Caco-2 (cell line): ENCODE measurements at regions not wholly inside any gene's neighbourhood (a gene's known extent, or its start where the extent isn't known, plus 50 kb on each side); places are given as distances from the start of the nearest gene placed in this dataset.

Source experiments
- BruUV-seq: library from RNA; stranded (reverse); fragments of 400-500 nt; replicated peaks from 2 replicates; lab custom pipeline; 2021; lab: Mats Ljungman, UMichigan
- CTCF ChIA-PET: fragments of 300-600 bp; sonication (Branson Sonifier 250); formaldehyde crosslinking; loops from one replicate; lab custom pipeline; 2022; ENCODE audit warnings: antibody characterized with exemption; lab: Charles Lee
- POLR2A ChIA-PET: fragments of 300-600 bp; sonication (Branson Sonifier 250); formaldehyde crosslinking; loops from one replicate; lab custom pipeline; 2022; ENCODE audit warnings: antibody characterized with exemption; lab: Charles Lee
- DNase-seq, 2 experiments: peaks; one replicate each; pipeline versions ENCODE4 v3.0.0 to v3.0.0-alpha.2; 2020 to 2022
- H3K27me3 ChIP-seq: replicated peaks from 2 replicates; pipeline ENCODE4 v1.6.0; 2011; ENCODE audit warnings: low read length; ENCODE audit not compliant: control insufficient read depth, insufficient read depth
- H3K36me3 ChIP-seq: 2 replicates; pipeline ENCODE4 v1.5.1; 2011; ENCODE audit warnings: low read length; ENCODE audit not compliant: control insufficient read depth, insufficient read depth
- H3K4me1 ChIP-seq: fragments of 250-450 bp; sonication (Bioruptor Pico); 2 replicates; pipeline ENCODE4 v1.5.1; 2020; ENCODE audit warnings: mild to moderate bottlenecking
- H3K4me3 ChIP-seq: 2 replicates; pipeline ENCODE4 v1.5.1; 2011; ENCODE audit warnings: low read depth, mild to moderate bottlenecking, control low read depth, low read length
- H3K9me3 ChIP-seq: fragments of 250-450 bp; sonication (Bioruptor Pico); 2 replicates; pipeline ENCODE4 v1.5.1; 2020; ENCODE audit warnings: mild to moderate bottlenecking, moderate library complexity
- H3K27ac Mint-ChIP-seq: one replicate; pipeline ENCODE4 v1.8.0; 2022; ENCODE audit warnings: mixed read lengths; ENCODE audit not compliant: unreplicated experiment
- H3K27me3 Mint-ChIP-seq: one replicate; pipeline ENCODE4 v1.8.0; 2022; ENCODE audit warnings: mixed read lengths; ENCODE audit not compliant: insufficient read depth, unreplicated experiment
- H3K36me3 Mint-ChIP-seq: one replicate; pipeline ENCODE4 v1.8.0; 2022; ENCODE audit warnings: mild to moderate bottlenecking, mixed read lengths; ENCODE audit not compliant: insufficient read depth, unreplicated experiment
- H3K4me1 Mint-ChIP-seq: one replicate; pipeline ENCODE4 v1.8.0; 2022; ENCODE audit warnings: low read depth, mixed read lengths; ENCODE audit not compliant: unreplicated experiment
- H3K4me3 Mint-ChIP-seq: one replicate; pipeline ENCODE4 v1.8.0; 2022; ENCODE audit warnings: mild to moderate bottlenecking, moderate library complexity, mixed read lengths; ENCODE audit not compliant: unreplicated experiment
- H3K9me3 Mint-ChIP-seq: one replicate; pipeline ENCODE4 v1.8.0; 2022; ENCODE audit warnings: mixed read lengths; ENCODE audit not compliant: unreplicated experiment
- CTCF ChIP-seq, 2 experiments: fragments of 200-600 bp in 1 of 2; IDR thresholded peaks; 1 replicate in 1 of 2; 2 replicates in 1 of 2; pipeline versions ENCODE4 v1.5.1 to v1.8.0; 2011 to 2022; ENCODE audit warnings: antibody characterized with exemption in 1 of 2, control low read depth in 1 of 2, inconsistent platforms in 1 of 2, low read depth in 1 of 2, low read length in 1 of 2, mild to moderate bottlenecking in 1 of 2, moderate library complexity in 1 of 2; ENCODE audit not compliant: insufficient read depth in 1 of 2, severe bottlenecking in 1 of 2, unreplicated experiment in 1 of 2
- intact Hi-C: fragments of 100-400 bp; cut with micrococcal nuclease; formaldehyde crosslinking; loops from one replicate; pipeline ENCODE4 v1.10.0; 2022; ENCODE audit not compliant: unreplicated experiment

GRCh38 chr12:128121424-128121823, 145.5 kb upstream of the TMEM132C start:
- no peaks in the 10 kb centered on the region for H3K27me3 ChIP-seq
- no peaks in the 10 kb centered on the region for H3K4me1 ChIP-seq
- no peaks in the 10 kb centered on the region for H3K9me3 Mint-ChIP-seq
- no peak overlapping the region for H3K4me3 ChIP-seq
- ChIA-PET CTCF (no interaction called here), POLR2A (no interaction called here)
- BruUV-seq: no TSS peak
- H3K9me3 ChIP-seq: no peaks in the 10 kb centered on the region
- H3K27ac Mint-ChIP-seq: no peak overlapping the region
- intact Hi-C loops: no loop called here
- no peak for DNase-seq
- no peaks in the 10 kb centered on the region for H3K36me3 Mint-ChIP-seq
- H3K36me3 ChIP-seq: no peaks in the 10 kb centered on the region
- no peak for TF ChIP-seq CTCF (IDR thresholded peaks at IDR 0.05; ENCODE audit: insufficient read depth in 1 of 2, low read depth in 1 of 2, low read length in 1 of 2, severe bottlenecking in 1 of 2, unreplicated experiment in 1 of 2)
- no peaks in the 10 kb centered on the region for H3K27me3 Mint-ChIP-seq
- no peaks in the 10 kb centered on the region for H3K4me1 Mint-ChIP-seq
- H3K4me3 Mint-ChIP-seq: no peak overlapping the region

GRCh38 chr12:128123096-128123495, 143.9 kb upstream of the TMEM132C start:
- Mint-ChIP-seq H3K27ac (no peak overlapping the region), H3K27me3 (no peaks in the 10 kb centered on the region), H3K36me3 (no peaks in the 10 kb centered on the region), H3K4me3 (no peak overlapping the region), H3K9me3 (no peaks in the 10 kb centered on the region), H3K4me1 (no peaks in the 10 kb centered on the region)
- CTCF ChIA-PET: no interaction called here
- intact Hi-C loops: no loop called here
- Histone ChIP-seq H3K4me3 (no peak overlapping the region), H3K9me3 (no peaks in the 10 kb centered on the region), H3K36me3 (no peaks in the 10 kb centered on the region), H3K27me3 (no peaks in the 10 kb centered on the region), H3K4me1 (no peaks in the 10 kb centered on the region)
- POLR2A ChIA-PET: no interaction called here
- no TSS peak for BruUV-seq
- DNase-seq: no peak
- TF ChIP-seq CTCF (IDR thresholded peaks at IDR 0.05; ENCODE audit: insufficient read depth in 1 of 2, low read depth in 1 of 2, low read length in 1 of 2, severe bottlenecking in 1 of 2, unreplicated experiment in 1 of 2): no peak

- DNase-seq: no peak
- Mint-ChIP-seq H3K27me3 (no peaks in the 10 kb centered on the region), H3K4me3 (no peak overlapping the region), H3K36me3 (no peaks in the 10 kb centered on the region), H3K4me1 (no peaks in the 10 kb centered on the region), H3K27ac (no peak overlapping the region), H3K9me3 (no peaks in the 10 kb centered on the region)
- BruUV-seq: no TSS peak
- Histone ChIP-seq H3K27me3 (no peaks in the 10 kb centered on the region), H3K4me3 (no peak overlapping the region), H3K36me3 (no peaks in the 10 kb centered on the region), H3K9me3 (no peaks in the 10 kb centered on the region), H3K4me1 (no peaks in the 10 kb centered on the region)
- ChIA-PET CTCF (no interaction called here), POLR2A (no interaction called here)
- TF ChIP-seq CTCF (IDR thresholded peaks at IDR 0.05; ENCODE audit: insufficient read depth in 1 of 2, low read depth in 1 of 2, low read length in 1 of 2, severe bottlenecking in 1 of 2, unreplicated experiment in 1 of 2): no peak
- intact Hi-C loops: no loop called here
These were observed 135.0 kb upstream of the TMEM132C start for GRCh38 chr12:128131955-128132354.
